ENCODE measurements at regions not wholly inside any gene's neighbourhood (a gene's known extent, or its start where the extent isn't known, plus 50 kb on each side); places are given as distances from the start of the nearest gene placed in this dataset.

DNA sequence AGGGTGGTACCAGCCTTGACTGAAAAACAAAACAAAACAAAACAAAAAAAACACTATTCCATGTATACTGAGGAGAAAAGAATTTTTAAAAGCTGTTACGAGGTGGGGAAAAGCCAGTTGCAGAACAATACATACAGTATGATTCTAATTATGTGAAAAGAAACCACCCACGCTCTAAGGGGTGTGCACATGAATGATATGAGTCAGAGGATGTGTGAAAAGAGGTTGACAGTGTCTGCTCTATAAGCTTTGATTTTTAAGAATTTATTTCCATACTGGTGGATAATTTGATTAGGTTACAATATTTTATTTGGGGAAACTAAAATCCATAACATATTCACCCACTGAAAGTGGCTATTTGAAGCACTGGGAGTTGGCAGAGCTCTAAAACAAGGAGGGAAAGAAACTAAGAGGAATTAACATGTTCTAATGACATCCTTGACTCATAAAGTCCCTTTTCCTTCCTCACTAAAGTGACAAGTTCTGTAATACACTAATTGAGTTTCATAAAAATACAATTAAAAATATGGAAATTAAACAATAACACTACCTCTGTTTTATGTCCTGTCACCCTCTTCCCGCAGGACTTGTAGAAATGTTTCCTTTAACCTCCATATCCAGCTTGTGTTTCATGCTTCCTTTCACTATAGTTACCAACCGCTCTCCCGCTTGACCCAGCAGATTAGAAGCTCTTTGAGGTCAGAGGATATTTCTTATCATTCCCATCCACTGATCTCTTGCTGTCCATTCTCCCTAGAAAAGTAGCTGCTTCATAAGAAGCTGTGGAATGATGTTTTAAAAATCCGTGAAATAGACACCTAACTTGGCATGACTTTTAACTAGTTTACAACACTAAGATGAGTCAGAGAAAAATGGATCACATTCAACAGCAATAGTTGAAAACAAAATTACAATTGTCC is 118.6 kb upstream of the CCDC28A start:
- Histone ChIP-seq H3K4me3 (ENCODE audit: low read length) (no peak overlapping the region), H3K36me3 (ENCODE audit: control insufficient read depth in 2 of 3, insufficient read depth in 3 of 3, low read length in 3 of 3) (no peaks in the 10 kb centered on the region), H3K9me3 (ENCODE audit: control insufficient read depth in 2 of 3, low read length in 3 of 3) (no peaks in the 10 kb centered on the region), H3K4me1 (ENCODE audit: control insufficient read depth in 2 of 2, insufficient read depth in 2 of 2, low read length in 2 of 2) (no peaks in the 10 kb centered on the region), H3K27me3 (ENCODE audit: control insufficient read depth in 2 of 2, insufficient read depth in 2 of 2, low read length in 2 of 2) (no peaks in the 10 kb centered on the region), H3K27ac (ENCODE audit: low read depth, low read length) (no peak overlapping the region)
- ChIA-PET POLR2A (no interaction called here), CTCF (no interaction called here)
- intact Hi-C loops (cut with micrococcal nuclease): no loop called here
- no peaks in the 10 kb centered on the region for H3K36me3 Mint-ChIP-seq
- H3K4me3 Mint-ChIP-seq: no peak overlapping the region
- peaks cover 0 to 30% (median 8%) of the 10 kb centered on the region in 5 donors for H3K27me3 Mint-ChIP-seq
- ATAC-seq (no peak), DNase-seq (no peak)
- peaks cover 0 to 13% (median 6%) of the 10 kb centered on the region in 7 donors for H3K4me1 Mint-ChIP-seq
- no peaks in the 10 kb centered on the region for H3K9me3 Mint-ChIP-seq
- no peak overlapping the region for H3K27ac Mint-ChIP-seq

DNA sequence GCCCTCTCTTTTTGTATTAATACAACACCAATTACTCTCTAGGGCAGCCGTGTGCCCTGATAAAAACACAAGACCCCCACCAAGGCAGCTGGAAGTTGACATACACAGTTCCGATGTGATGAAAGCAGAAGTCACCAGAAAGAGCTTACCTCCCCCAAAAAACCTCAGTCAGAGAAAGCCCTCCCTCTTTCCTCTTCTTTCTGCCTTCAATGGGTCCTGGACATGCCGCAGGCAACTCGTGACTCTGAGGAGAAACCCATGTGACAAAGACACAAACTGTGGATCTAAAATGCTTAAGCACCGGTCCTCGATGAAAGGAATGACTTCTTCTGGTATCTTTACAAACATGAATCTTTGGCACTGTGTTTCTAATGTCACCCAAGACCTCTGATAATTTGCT is 117.7 kb upstream of the CCDC28A start:
- H3K9me3 Mint-ChIP-seq: no peaks in the 10 kb centered on the region
- no peaks in the 10 kb centered on the region for H3K36me3 Mint-ChIP-seq
- Histone ChIP-seq H3K27ac (ENCODE audit: low read depth, low read length) (no peak overlapping the region), H3K36me3 (ENCODE audit: control insufficient read depth in 2 of 3, insufficient read depth in 3 of 3, low read length in 3 of 3) (no peaks in the 10 kb centered on the region), H3K4me1 (ENCODE audit: control insufficient read depth in 2 of 2, insufficient read depth in 2 of 2, low read length in 2 of 2) (no peaks in the 10 kb centered on the region), H3K27me3 (ENCODE audit: control insufficient read depth in 2 of 2, insufficient read depth in 2 of 2, low read length in 2 of 2) (no peaks in the 10 kb centered on the region), H3K9me3 (ENCODE audit: control insufficient read depth in 2 of 3, low read length in 3 of 3) (no peaks in the 10 kb centered on the region), H3K4me3 (ENCODE audit: low read length) (no peak overlapping the region)
- peaks cover 0 to 15% (median 6%) of the 10 kb centered on the region in 7 donors for H3K4me1 Mint-ChIP-seq
- intact Hi-C loops (cut with micrococcal nuclease): no loop called here
- DNase-seq: no peak
- ChIA-PET POLR2A (no interaction called here), CTCF (no interaction called here)
- ATAC-seq: no peak
- H3K4me3 Mint-ChIP-seq: no peak overlapping the region
- peaks cover 0 to 30% (median 9%) of the 10 kb centered on the region in 5 donors for H3K27me3 Mint-ChIP-seq
- no peak overlapping the region for H3K27ac Mint-ChIP-seq

DNA sequence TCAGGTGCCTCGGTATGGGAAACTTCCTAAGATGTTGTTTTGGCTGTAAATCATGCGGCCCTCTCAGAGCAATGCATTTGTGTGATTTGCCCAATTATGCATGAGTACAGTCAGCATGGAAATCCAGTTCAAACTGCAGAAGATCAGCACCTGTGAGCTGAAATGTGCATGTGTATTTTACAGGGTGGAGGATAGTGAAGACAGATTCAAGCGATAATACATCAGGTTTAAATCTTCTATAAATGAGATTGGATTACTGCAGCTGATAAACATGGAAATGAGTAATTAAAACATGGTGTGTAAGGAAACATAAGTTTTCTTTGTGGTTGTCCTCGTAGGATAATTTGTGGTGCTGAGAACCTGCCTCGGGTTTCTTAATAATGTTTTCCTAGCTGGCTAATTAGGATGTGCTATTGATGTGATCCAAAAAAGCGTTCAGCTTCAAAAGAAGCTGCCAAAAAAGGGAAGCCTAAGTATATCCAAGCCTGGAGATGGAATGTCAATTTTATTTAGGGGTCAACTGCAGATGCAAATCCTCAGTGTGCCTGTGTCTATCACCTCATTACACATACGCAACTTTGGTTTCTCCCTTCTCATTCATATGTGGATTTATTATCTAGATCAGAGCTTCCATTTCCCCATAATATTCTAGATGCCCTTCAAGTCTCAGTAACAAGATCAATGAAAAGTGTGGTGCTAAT is 117.1 kb upstream of the CCDC28A start:
- H3K9me3 Mint-ChIP-seq: no peaks in the 10 kb centered on the region
- Histone ChIP-seq H3K36me3 (ENCODE audit: control insufficient read depth in 2 of 3, insufficient read depth in 3 of 3, low read length in 3 of 3) (no peaks in the 10 kb centered on the region), H3K4me3 (ENCODE audit: low read length) (no peak overlapping the region), H3K27ac (ENCODE audit: low read depth, low read length) (no peak overlapping the region), H3K9me3 (ENCODE audit: control insufficient read depth in 2 of 3, low read length in 3 of 3) (no peaks in the 10 kb centered on the region), H3K4me1 (ENCODE audit: control insufficient read depth in 2 of 2, insufficient read depth in 2 of 2, low read length in 2 of 2) (no peaks in the 10 kb centered on the region), H3K27me3 (ENCODE audit: control insufficient read depth in 2 of 2, insufficient read depth in 2 of 2, low read length in 2 of 2) (no peaks in the 10 kb centered on the region)
- CTCF ChIA-PET: no interaction called here
- ATAC-seq: no peak
- peaks cover 0 to 30% (median 9%) of the 10 kb centered on the region in 5 donors for H3K27me3 Mint-ChIP-seq
- H3K27ac Mint-ChIP-seq: no peak overlapping the region
- POLR2A ChIA-PET: no interaction called here
- no peaks in the 10 kb centered on the region for H3K36me3 Mint-ChIP-seq
- DNase-seq: no peak
- no peak overlapping the region for H3K4me3 Mint-ChIP-seq
- intact Hi-C loops (cut with micrococcal nuclease): no loop called here
- H3K4me1 Mint-ChIP-seq: peaks cover 0 to 15% (median 6%) of the 10 kb centered on the region in 7 donors

DNA sequence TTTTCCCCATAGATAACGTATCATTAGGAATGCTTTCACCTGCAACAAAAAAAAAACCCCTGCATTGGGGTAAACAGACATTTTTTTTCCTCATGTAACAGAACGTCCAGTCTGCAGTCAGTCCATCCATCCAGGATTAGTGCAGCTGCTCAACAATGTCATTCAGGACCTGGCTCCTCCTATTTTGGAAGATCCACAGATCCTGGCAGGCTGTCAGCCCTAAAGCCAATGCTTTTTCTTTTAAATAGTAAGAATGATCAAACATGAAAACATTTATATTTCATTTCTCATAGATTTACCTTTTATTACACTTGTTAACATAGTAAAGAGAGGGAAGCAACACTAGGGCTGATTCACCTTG is 116.5 kb upstream of the CCDC28A start:
- Mint-ChIP-seq H3K27me3 (peaks cover 0 to 30% (median 9%) of the 10 kb centered on the region in 5 donors), H3K4me1 (peaks cover 0 to 15% (median 6%) of the 10 kb centered on the region in 7 donors), H3K27ac (no peak overlapping the region), H3K36me3 (no peaks in the 10 kb centered on the region), H3K9me3 (no peaks in the 10 kb centered on the region), H3K4me3 (no peak overlapping the region)
- H3K27me3 ChIP-seq (ENCODE audit: control insufficient read depth in 2 of 2, insufficient read depth in 2 of 2, low read length in 2 of 2): no peaks in the 10 kb centered on the region
- H3K27ac ChIP-seq (ENCODE audit: low read depth, low read length): no peak overlapping the region
- H3K9me3 ChIP-seq (ENCODE audit: control insufficient read depth in 2 of 3, low read length in 3 of 3): no peaks in the 10 kb centered on the region
- H3K4me3 ChIP-seq (ENCODE audit: low read length): no peak overlapping the region
- POLR2A ChIA-PET: no interaction called here
- no peaks in the 10 kb centered on the region for H3K4me1 ChIP-seq (ENCODE audit: control insufficient read depth in 2 of 2, insufficient read depth in 2 of 2, low read length in 2 of 2)
- CTCF ChIA-PET: no interaction called here
- ATAC-seq: no peak
- H3K36me3 ChIP-seq (ENCODE audit: control insufficient read depth in 2 of 3, insufficient read depth in 3 of 3, low read length in 3 of 3): no peaks in the 10 kb centered on the region
- intact Hi-C loops (cut with micrococcal nuclease): no loop called here
- no peak for DNase-seq

DNA sequence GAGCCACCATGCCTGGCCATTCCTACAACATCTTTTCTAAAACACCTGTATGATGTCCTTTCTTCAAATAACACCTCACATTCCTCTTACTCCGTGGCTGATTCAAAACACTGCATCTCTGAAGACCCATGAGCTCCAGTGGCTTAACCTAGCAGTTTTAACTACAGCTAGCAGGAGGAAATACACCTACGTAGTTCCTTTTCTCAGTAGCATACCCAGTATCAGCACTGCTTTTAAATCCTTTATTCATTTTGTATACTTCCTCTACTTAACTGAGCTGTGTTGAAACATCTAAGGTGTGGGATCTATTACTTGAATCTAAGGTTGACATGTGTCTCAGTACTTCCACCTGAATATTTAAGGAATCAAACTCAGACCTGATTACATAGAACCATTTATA is 113.6 kb upstream of the CCDC28A start:
- Mint-ChIP-seq H3K4me3 (no peak overlapping the region), H3K9me3 (no peaks in the 10 kb centered on the region), H3K4me1 (peaks cover 0 to 7% (median 0%) of the 10 kb centered on the region in 7 donors), H3K27ac (no peak overlapping the region), H3K27me3 (peaks cover 0 to 18% (median 9%) of the 10 kb centered on the region in 5 donors), H3K36me3 (no peaks in the 10 kb centered on the region)
- POLR2A ChIA-PET: no interaction called here
- Histone ChIP-seq H3K4me3 (ENCODE audit: low read length) (no peak overlapping the region), H3K9me3 (ENCODE audit: control insufficient read depth in 2 of 3, low read length in 3 of 3) (no peaks in the 10 kb centered on the region), H3K27me3 (ENCODE audit: control insufficient read depth in 2 of 2, insufficient read depth in 2 of 2, low read length in 2 of 2) (no peaks in the 10 kb centered on the region), H3K36me3 (ENCODE audit: control insufficient read depth in 2 of 3, insufficient read depth in 3 of 3, low read length in 3 of 3) (no peaks in the 10 kb centered on the region), H3K4me1 (ENCODE audit: control insufficient read depth in 2 of 2, insufficient read depth in 2 of 2, low read length in 2 of 2) (no peaks in the 10 kb centered on the region), H3K27ac (ENCODE audit: low read depth, low read length) (no peak overlapping the region)
- CTCF ChIA-PET: interaction anchor here (0.6 kb wide), 1 partner anchor 66 kb away, joined by 4 read pairs; no protein-coding TSS in a partner anchor
- intact Hi-C loops (cut with micrococcal nuclease): no loop called here
- no peak for DNase-seq
- ATAC-seq: no peak

DNA sequence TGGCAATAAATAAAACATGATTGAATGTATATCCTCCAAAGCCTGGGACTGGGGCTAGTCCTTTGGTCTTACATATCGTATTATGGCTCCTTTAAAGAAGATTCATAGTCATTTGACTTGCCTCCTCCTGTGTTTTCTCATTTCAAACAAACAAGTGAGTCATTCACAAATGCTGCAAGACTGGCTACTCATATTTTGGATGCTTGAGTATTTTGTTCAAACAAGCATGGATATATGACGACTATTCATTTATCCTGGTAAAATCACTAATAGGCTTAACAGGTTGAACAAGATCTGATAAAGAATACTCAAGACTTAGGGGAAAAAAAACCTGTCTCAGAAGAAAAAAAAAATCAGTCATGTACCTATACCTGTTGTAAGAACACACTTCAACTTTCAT is 111.1 kb upstream of the CCDC28A start:
- no peak overlapping the region for H3K4me3 Mint-ChIP-seq
- CTCF ChIA-PET: no interaction called here

More for the DNA sequence above, 111.1 kb upstream of the CCDC28A start:
- ATAC-seq (no peak), DNase-seq (no peak)
- Histone ChIP-seq H3K4me3 (ENCODE audit: low read length) (no peak overlapping the region), H3K27ac (ENCODE audit: low read depth, low read length) (no peak overlapping the region), H3K36me3 (ENCODE audit: control insufficient read depth in 2 of 3, insufficient read depth in 3 of 3, low read length in 3 of 3) (no peaks in the 10 kb centered on the region), H3K9me3 (ENCODE audit: control insufficient read depth in 2 of 3, low read length in 3 of 3) (no peaks in the 10 kb centered on the region), H3K27me3 (ENCODE audit: control insufficient read depth in 2 of 2, insufficient read depth in 2 of 2, low read length in 2 of 2) (no peaks in the 10 kb centered on the region), H3K4me1 (ENCODE audit: control insufficient read depth in 2 of 2, insufficient read depth in 2 of 2, low read length in 2 of 2) (no peaks in the 10 kb centered on the region)
- H3K36me3 Mint-ChIP-seq: no peaks in the 10 kb centered on the region
- intact Hi-C loops (cut with micrococcal nuclease): no loop called here
- peaks cover 0 to 4% (median 0%) of the 10 kb centered on the region in 7 donors for H3K4me1 Mint-ChIP-seq
- no peak overlapping the region for H3K27ac Mint-ChIP-seq
- H3K9me3 Mint-ChIP-seq: no peaks in the 10 kb centered on the region
- POLR2A ChIA-PET: no interaction called here
- H3K27me3 Mint-ChIP-seq: peaks cover 0 to 6% (median 5%) of the 10 kb centered on the region in 5 donors

Measured in naive thymus-derived CD4-positive, alpha-beta T cell (primary cell).